ENCODE measurements at regions not wholly inside any gene's neighbourhood (a gene's known extent, or its start where the extent isn't known, plus 50 kb on each side); places are given as distances from the start of the nearest gene placed in this dataset.

GRCh38 chr14:71654810-71655209 lies 277.4 kb upstream of the RGS6 start:
- TF ChIP-seq CTCF (IDR thresholded peaks at IDR 0.05), result no peak
- TF ChIP-seq POLR2A (IDR thresholded peaks at IDR 0.05), result no peak

Data from right lobe of liver (tissue), 4 donors.